K562 (cell line): ENCODE measurements at regions not wholly inside any gene's neighbourhood (a gene's known extent, or its start where the extent isn't known, plus 50 kb on each side); places are given as distances from the start of the nearest gene placed in this dataset.

Source experiments
- DEAF1 ChIP-seq: fragments of 450-650 bp; formaldehyde crosslinking; IDR thresholded peaks from 2 replicates; pipeline ENCODE4 v1.4.0; 2020; ENCODE audit warnings: mild to moderate bottlenecking, moderate library complexity
- REST ChIP-seq, 2 experiments: fragments of 450-650 bp; formaldehyde crosslinking in 1 of 2; IDR thresholded peaks; 2 replicates each; pipeline versions ENCODE4 v1.4.0 to v1.6.1; 2014 to 2020; ENCODE audit warnings: mild to moderate bottlenecking in 2 of 2, borderline replicate concordance in 1 of 2, low read depth in 1 of 2
- SFPQ ChIP-seq: fragments of 200-400 bp; formaldehyde crosslinking; IDR thresholded peaks from 2 replicates; pipeline ENCODE4 v1.6.1; 2017; ENCODE audit warnings: mild to moderate bottlenecking, low read depth, low read length, moderate library complexity
- ZBTB1 ChIP-seq: sonication (generic); formaldehyde crosslinking; IDR thresholded peaks from 2 replicates; pipeline ENCODE4 v1.8.1; 2023; ENCODE audit warnings: missing genetic modification reagents, low read depth, mild to moderate bottlenecking, borderline replicate concordance
- ZBTB8A ChIP-seq: fragments of 450-650 bp; IDR thresholded peaks from 2 replicates; pipeline ENCODE4 v1.6.1; 2018; ENCODE audit warnings: mild to moderate bottlenecking, moderate library complexity; ENCODE audit not compliant: partially characterized antibody
- ZNF512 ChIP-seq: IDR thresholded peaks from 2 replicates; pipeline ENCODE4 v1.6.1; 2016; ENCODE audit warnings: missing genetic modification characterization, missing compliant biosample characterization

- TF ChIP-seq REST (IDR thresholded peaks at IDR 0.05; ENCODE audit: borderline replicate concordance) (peak; percentile 60; the same call in 1 of the 2 replicates), REST (CRISPR knock-in tag; IDR thresholded peaks at IDR 0.05; ENCODE audit: low read depth) (no peak), ZBTB1 (no peak), ZBTB8A (no peak), DEAF1 (CRISPR knock-in tag) (peak; percentile 57), ZNF512 (tag) (0 out of 2 replicates have a peak, but pooled peaks have one; percentile 14), SFPQ (no peak)
Measured at GRCh38 chr2:199704358-199705238, 146.4 kb downstream of the FTCDNL1 start (continued).
